K562 (cell line): ENCODE measurements at regions not wholly inside any gene's neighbourhood (a gene's known extent, or its start where the extent isn't known, plus 50 kb on each side); places are given as distances from the start of the nearest gene placed in this dataset.

Experiments used
- ATAC-seq: fragments of 200-7000 bp; cut with Tn5 transposase; 3 replicates; pipeline ENCODE4 v1.9.1; 2020; ENCODE audit warnings: moderate library complexity
- BruUV-seq: library from RNA; stranded (reverse); fragments of 400-500 nt; replicated peaks from 2 replicates; lab custom pipeline; 2021; lab: Mats Ljungman, UMichigan
- CTCF ChIA-PET: fragments of 300-600 bp; formaldehyde crosslinking; extraction: SDS; loops from one replicate; lab custom pipeline; 2021; ENCODE audit warnings: low intra/inter-chr PET ratio; lab: Yijun Ruan, JAX
- POLR2A ChIA-PET: fragments of 300-600, 350-650 bp; sonication (Branson Sonifier 250); formaldehyde crosslinking; extraction: SDS; loops from one replicate; lab custom pipeline; 2021; ENCODE audit warnings: antibody characterized with exemption, inconsistent platforms; lab: Yijun Ruan, JAX
- DNase-seq, 4 experiments: peaks; one replicate each; pipeline versions ENCODE4 v3.0.0 to v3.0.0-alpha.2; 2011 to 2018; ENCODE audit warnings: low spot score in 3 of 4, mixed read lengths in 3 of 4; ENCODE audit errors: extremely low read depth in 1 of 4
- FAIRE-seq: peaks from 2 replicates; lab custom pipeline; 2011; peaks lifted over from hg19 to GRCh38; lab: Jason Lieb, UNC
- H2AFZ ChIP-seq: 2 replicates; pipeline ENCODE4 v1.6.0; 2011; ENCODE audit warnings: low read depth, low read length, control low read depth, inconsistent platforms
- H3K27ac ChIP-seq: fragments of 200-600 bp; 3 replicates; pipeline ENCODE4 v1.8.0; 2011; ENCODE audit warnings: low read depth, mild to moderate bottlenecking, control low read depth, inconsistent platforms, low read length, moderate library complexity, mixed read lengths; ENCODE audit errors: extremely low read depth
- H3K27me3 ChIP-seq, 2 experiments: fragments of 300-600 bp in 1 of 2; 2 replicates in 1 of 2; 3 replicates in 1 of 2; pipeline versions ENCODE4 v1.6.0 to v1.8.0; 2011; ENCODE audit warnings: inconsistent platforms in 2 of 2, low read length in 2 of 2, mild to moderate bottlenecking in 1 of 2, mixed read lengths in 1 of 2, moderate library complexity in 1 of 2; ENCODE audit not compliant: control insufficient read depth in 2 of 2, insufficient read depth in 2 of 2
- H3K36me3 ChIP-seq: fragments of 300-600 bp; 3 replicates; pipeline ENCODE4 v1.8.0; 2011; ENCODE audit warnings: mild to moderate bottlenecking, low read length, inconsistent platforms; ENCODE audit not compliant: control insufficient read depth, insufficient read depth
- H3K4me1 ChIP-seq, 2 experiments: fragments of 200-600 bp in 1 of 2; replicated peaks in 1 of 2; 2 replicates in 1 of 2; 3 replicates in 1 of 2; pipeline versions ENCODE4 v1.5.1 to v1.8.0; 2011; ENCODE audit warnings: inconsistent platforms in 2 of 2, low read length in 2 of 2, mild to moderate bottlenecking in 1 of 2, mixed read lengths in 1 of 2, moderate library complexity in 1 of 2; ENCODE audit not compliant: control insufficient read depth in 2 of 2, insufficient read depth in 2 of 2
- H3K4me2 ChIP-seq: 2 replicates; pipeline ENCODE4 v1.6.1; 2011; ENCODE audit warnings: low read length, control low read depth, inconsistent platforms, mixed read lengths; ENCODE audit not compliant: insufficient read depth
- H3K4me3 ChIP-seq: fragments of 200-600 bp; sonication (generic), shearing (Covaris generic); 2 replicates; pipeline ENCODE4 v1.5.1; 2016; ENCODE audit warnings: control low read depth, inconsistent platforms
- H3K79me2 ChIP-seq: fragments of 200-600 bp; 3 replicates; pipeline ENCODE4 v1.8.0; 2011; ENCODE audit warnings: low read length, inconsistent platforms; ENCODE audit not compliant: control insufficient read depth, insufficient read depth
- H3K9ac ChIP-seq, 2 experiments: 2 replicates each; pipeline versions ENCODE4 v1.6.0 to v1.6.1; 2011; ENCODE audit warnings: low read depth in 2 of 2, low read length in 2 of 2, control low read depth in 1 of 2, inconsistent platforms in 1 of 2, mild to moderate bottlenecking in 1 of 2, mixed read lengths in 1 of 2; ENCODE audit not compliant: insufficient read depth in 1 of 2
- H3K9me1 ChIP-seq: one replicate; pipeline ENCODE4 v1.6.0; 2011; ENCODE audit warnings: inconsistent platforms, mild to moderate bottlenecking, low read length, moderate library complexity; ENCODE audit not compliant: control insufficient read depth, insufficient read depth
- H3K9me3 ChIP-seq: replicated peaks from 2 replicates; pipeline ENCODE4 v1.5.1; 2011; ENCODE audit warnings: low read depth, low read length, inconsistent platforms; ENCODE audit not compliant: control insufficient read depth, insufficient read depth
- H4K20me1 ChIP-seq: replicated peaks from 2 replicates; pipeline ENCODE4 v1.6.1; 2011; ENCODE audit warnings: low read length, inconsistent platforms, mixed read lengths; ENCODE audit not compliant: control insufficient read depth, insufficient read depth
- BDP1 ChIP-seq: IDR thresholded peaks from 3 replicates; pipeline ENCODE4 v1.6.1; 2011; ENCODE audit not compliant: insufficient read length, insufficient read depth
- CEBPG ChIP-seq, 3 experiments: fragments of 200-800 bp in 1 of 3; sonication (Bioruptor generic) in 1 of 3; sonication (generic) in 1 of 3; formaldehyde crosslinking in 1 of 3; IDR thresholded peaks in 2 of 3; conservative IDR thresholded peaks in 1 of 3; 2 replicates each; pipeline versions ENCODE4 v1.6.1 to v1.8.0; 2016 to 2022; ENCODE audit warnings: missing compliant biosample characterization in 2 of 3, missing genetic modification characterization in 2 of 3, mild to moderate bottlenecking in 1 of 3, missing genetic modification reagents in 1 of 3
- FOSL1 ChIP-seq: fragments of 200-800 bp; sonication (Bioruptor generic); conservative IDR thresholded peaks from 2 replicates; pipeline ENCODE4 v1.6.1; 2016; ENCODE audit warnings: missing genetic modification characterization, missing compliant biosample characterization
- FOXA1 ChIP-seq: fragments of 450-650 bp; IDR thresholded peaks from 2 replicates; pipeline ENCODE4 v1.6.1; 2016; ENCODE audit warnings: mild to moderate bottlenecking, borderline replicate concordance
- GTF2A2 ChIP-seq: IDR thresholded peaks from 2 replicates; pipeline ENCODE4 v1.6.1; 2016; ENCODE audit warnings: mild to moderate bottlenecking, missing genetic modification characterization, missing compliant biosample characterization
- HMGXB4 ChIP-seq: sonication (generic); formaldehyde crosslinking; IDR thresholded peaks from 2 replicates; pipeline ENCODE4 v1.8.1; 2023; ENCODE audit warnings: mild to moderate bottlenecking, missing genetic modification reagents
- NR2C2 ChIP-seq, 2 experiments: fragments of 200-800 bp in 1 of 2; sonication (Bioruptor generic) in 1 of 2; sonication (generic) in 1 of 2; formaldehyde crosslinking in 1 of 2; IDR thresholded peaks; 2 replicates each; pipeline versions ENCODE4 v1.6.1 to v1.8.0; 2016 to 2022; ENCODE audit warnings: mild to moderate bottlenecking in 1 of 2, missing compliant biosample characterization in 1 of 2, missing genetic modification characterization in 1 of 2, missing genetic modification reagents in 1 of 2
- ZNF609 ChIP-seq: sonication (generic); formaldehyde crosslinking; IDR thresholded peaks from 2 replicates; pipeline ENCODE4 v1.8.1; 2023; ENCODE audit warnings: missing genetic modification reagents, mild to moderate bottlenecking, borderline replicate concordance
- WGBS: fragments of 100-300 bp; shearing (Covaris generic); methylation state at CpG from one replicate; pipeline ENCODE4 v1.1.6; 2016; ENCODE audit warnings: low coverage, mixed read lengths; ENCODE audit not compliant: insufficient coverage; ENCODE audit errors: missing lambda C conversion rate; 5-methylcytosine and 5-hydroxymethylcytosine counted together
- in situ Hi-C: fragments of 300-500 bp; cut with MboI; formaldehyde crosslinking; loops from 4 replicates; pipeline ENCODE4 v1.15.0; 2018; ENCODE audit warnings: inconsistent platforms, mixed read lengths
- intact Hi-C: fragments of 100-400 bp; cut with micrococcal nuclease; formaldehyde crosslinking; loops from 2 replicates; pipeline ENCODE4 v1.14.2; 2022

GRCh38 chr6:90915224-90915915 is 328.5 kb upstream of the MAP3K7 start (continued):
- TF ChIP-seq NR2C2 (CRISPR knock-in tag; IDR thresholded peaks at IDR 0.05) (no peak), NR2C2 (tag; IDR thresholded peaks at IDR 0.05) (no peak), FOXA1 (no peak), HMGXB4 (no peak), CEBPG (CRISPR knock-in tag; IDR thresholded peaks at IDR 0.05) (no peak), CEBPG (tag; conservative IDR thresholded peaks at IDR 0.05 in 1 of 2, IDR thresholded peaks at IDR 0.05 in 1 of 2) (no peak)

GRCh38 chr6:90914312-90914711 is 327.4 kb upstream of the MAP3K7 start:
- no peaks in the 10 kb centered on the region for H3K9me1 ChIP-seq
- no peaks in the 10 kb centered on the region for H4K20me1 ChIP-seq
- H3K9ac ChIP-seq, result no peak overlapping the region
- no peak overlapping the region for H3K4me3 ChIP-seq
- no peaks in the 10 kb centered on the region for H3K36me3 ChIP-seq
- H3K27ac ChIP-seq, result no peak overlapping the region
- FAIRE-seq (no peak), DNase-seq (no peak), ATAC-seq (no peak)
- intact Hi-C loops, result no loop called here
- H3K4me2 ChIP-seq, result no peak overlapping the region
- CTCF ChIA-PET, result no interaction called here
- no peaks in the 10 kb centered on the region for H3K9me3 ChIP-seq
- in situ Hi-C loops, result no loop called here
- no peaks in the 10 kb centered on the region for H3K4me1 ChIP-seq
- no peak overlapping the region for H2AFZ ChIP-seq
- 0% methylated on average over 2 of the region's 2 CpGs for WGBS
- TF ChIP-seq GTF2A2 (tag) (no peak), ZNF609 (CRISPR knock-in tag) (no peak), BDP1 (no peak), FOSL1 (tag) (no peak)
- H3K79me2 ChIP-seq, result no peaks in the 10 kb centered on the region
- no TSS peak for BruUV-seq
- H3K27me3 ChIP-seq, result no peaks in the 10 kb centered on the region
- POLR2A ChIA-PET, result no interaction called here
